ENCODE measurements at regions not wholly inside any gene's neighbourhood (a gene's known extent, or its start where the extent isn't known, plus 50 kb on each side); places are given as distances from the start of the nearest gene placed in this dataset.

- dilution Hi-C loops (cut with HindIII; ENCODE audit: low sequenced_read_pairs, unreplicated experiment) = no loop called here
These were observed 285.3 kb upstream of the MANEA start for GRCh38 chr6:95292011-95292410.

More at GRCh38 chr6:95292011-95292410, 285.3 kb upstream of the MANEA start:
- no peaks in the 10 kb centered on the region for H3K36me3 ChIP-seq (ENCODE audit: control insufficient read depth, insufficient read depth, low read length)
- no peaks in the 10 kb centered on the region for H4K20me1 ChIP-seq (ENCODE audit: insufficient read depth, low read length)
- no peaks in the 10 kb centered on the region for H3K4me1 ChIP-seq (ENCODE audit: control insufficient read depth, insufficient read depth, low read length)
- H3K4me3 ChIP-seq (ENCODE audit: insufficient read depth, low read depth, low read length) = no peak overlapping the region
- H3K79me1 ChIP-seq (ENCODE audit: low read depth in 1 of 2, low read length in 2 of 2) = no peaks in the 10 kb centered on the region
- H4K91ac ChIP-seq (ENCODE audit: insufficient read depth, low read depth, low read length) = no peak overlapping the region
- in situ Hi-C loops (cut with MboI; ENCODE audit: low sequenced_read_pairs) = no loop called here
- H2AK5ac ChIP-seq (ENCODE audit: low read depth, low read length) = no peak overlapping the region
- H4K8ac ChIP-seq (ENCODE audit: low read depth in 2 of 2, low read length in 2 of 2) = no peak overlapping the region
- H3K4ac ChIP-seq (ENCODE audit: low read depth, low read length) = no peak overlapping the region
- no peak overlapping the region for H2AK9ac ChIP-seq (replicated peaks; ENCODE audit: low read depth, low read length, poor library complexity)
- no CpG with 5 or more reads among the region's 1 CpG for WGBS, 2 experiments (ENCODE audit: extremely low coverage in 2 of 2, insufficient read length in 1 of 2)
- H3K56ac ChIP-seq (ENCODE audit: extremely low read depth, insufficient read depth, low read length) = no peak overlapping the region
- TF ChIP-seq SMC3 (IDR thresholded peaks at IDR 0.05; ENCODE audit: low read depth, low read length) = no peak
- TF ChIP-seq FOS (IDR thresholded peaks at IDR 0.05; ENCODE audit: low read depth, low read length) = no peak
- no peak for TF ChIP-seq CEBPB (IDR thresholded peaks at IDR 0.05; ENCODE audit: low read depth, low read length)
- TF ChIP-seq RFX5 (IDR thresholded peaks at IDR 0.05; ENCODE audit: low read depth, low read length) = no peak
- ATAC-seq (ENCODE audit: low read depth) (no peak), DNase-seq (no peak)
- no peak overlapping the region for H4K5ac ChIP-seq (ENCODE audit: low read depth, low read length)
- no peak overlapping the region for H2BK120ac ChIP-seq (ENCODE audit: low read depth, low read length)
- H3K9ac ChIP-seq (ENCODE audit: low read depth, low read length) = no peak overlapping the region
- POLR2A ChIA-PET (ENCODE audit: unreplicated experiment) = no interaction called here
- H3K14ac ChIP-seq (replicated peaks; ENCODE audit: low read depth, low read length) = no peak overlapping the region
- H3K23ac ChIP-seq (ENCODE audit: low read depth, low read length) = no peak overlapping the region
- H3K27ac ChIP-seq (ENCODE audit: insufficient read depth, low read length) = no peak overlapping the region
- CTCF ChIA-PET = interaction anchor here (0.6 kb wide), 1 partner anchor 721 kb away, joined by 3 read pairs; no protein-coding TSS in a partner anchor
- no peak overlapping the region for H3K4me2 ChIP-seq (ENCODE audit: low read depth, low read length)
- no peak overlapping the region for H2BK15ac ChIP-seq (ENCODE audit: low read depth, low read length)
- no peaks in the 10 kb centered on the region for H3K9me1 ChIP-seq (ENCODE audit: insufficient read depth, low read length)
- H2BK20ac ChIP-seq (ENCODE audit: low read depth, low read length) = no peak overlapping the region
- intact Hi-C loops (cut with micrococcal nuclease) = no loop called here
- H2AFZ ChIP-seq (replicated peaks; ENCODE audit: low read length, poor library complexity) = no peak overlapping the region
- no peaks in the 10 kb centered on the region for H3K9me3 ChIP-seq (ENCODE audit: control insufficient read depth, insufficient read depth, low read length)
- no TSS peak for BruUV-seq (replicated peaks)
- H3K18ac ChIP-seq (ENCODE audit: low read depth, low read length) = no peak overlapping the region
- H2BK5ac ChIP-seq (ENCODE audit: low read depth, low read length, poor library complexity, severe bottlenecking) = no peak overlapping the region
- no peaks in the 10 kb centered on the region for H3K27me3 ChIP-seq (ENCODE audit: control insufficient read depth, insufficient read depth, low read length)

Measured in IMR-90 (cell line).